Gastroesophageal sphincter (tissue), 4 donors: ENCODE measurements at regions not wholly inside any gene's neighbourhood (a gene's known extent, or its start where the extent isn't known, plus 50 kb on each side); places are given as distances from the start of the nearest gene placed in this dataset.

Experiments
- ATAC-seq: fragments of 150-250 bp; one replicate; pipeline ENCODE4 v1.9.1; 2016; ENCODE audit warnings: mild to moderate bottlenecking, moderate library complexity
- H3K27ac ChIP-seq, 4 donors: fragments of 200-600 bp; sonication (generic) in 3 of 4; 1 replicate in 3 of 4; 2 replicates in 1 of 4; pipeline ENCODE4 v1.5.1; 2016 to 2019
- H3K27me3 ChIP-seq: fragments of 200-600 bp; sonication (generic); one replicate; pipeline ENCODE4 v1.5.1; 2019
- H3K36me3 ChIP-seq, 2 donors: fragments of 200-600 bp; sonication (generic); one replicate each; pipeline ENCODE4 v1.5.1; 2019; ENCODE audit warnings: control low read depth in 1 of 2
- H3K4me1 ChIP-seq, 3 donors: fragments of 200-600 bp; sonication (generic); 1 replicate in 2 of 3; 2 replicates in 1 of 3; pipeline ENCODE4 v1.5.1; 2016 to 2019; ENCODE audit warnings: control low read depth in 2 of 3
- H3K4me3 ChIP-seq, 2 donors: fragments of 200-600 bp; sonication (generic); one replicate each; pipeline ENCODE4 v1.5.1; 2019; ENCODE audit warnings: mild to moderate bottlenecking in 1 of 2, moderate library complexity in 1 of 2
- H3K9me3 ChIP-seq, 3 donors: fragments of 200-600 bp; sonication (generic); one replicate each; pipeline ENCODE4 v1.5.1; 2017 to 2019; ENCODE audit warnings: control low read depth in 2 of 3
- CTCF ChIP-seq, 4 experiments: fragments of 200-600 bp in 2 of 4; fragments of 450-650 bp in 2 of 4; sonication (generic) in 1 of 4; IDR thresholded peaks; one replicate each; pipeline ENCODE4 v1.5.1; 2017 to 2019; ENCODE audit warnings: antibody characterized with exemption in 4 of 4, mild to moderate bottlenecking in 2 of 4, moderate library complexity in 2 of 4
- EP300 ChIP-seq: sonication (generic); formaldehyde crosslinking; IDR thresholded peaks from one replicate; pipeline ENCODE4 v1.6.1; 2017; ENCODE audit warnings: antibody characterized with exemption, mild to moderate bottlenecking
- POLR2A ChIP-seq, 2 donors: fragments of 450-650 bp; IDR thresholded peaks; one replicate each; pipeline ENCODE4 v1.6.1; 2017; ENCODE audit warnings: antibody characterized with exemption in 2 of 2, mild to moderate bottlenecking in 2 of 2, moderate library complexity in 1 of 2
- POLR2AphosphoS5 ChIP-seq: sonication (generic); formaldehyde crosslinking; IDR thresholded peaks from one replicate; pipeline ENCODE4 v1.6.1; 2017; ENCODE audit warnings: antibody characterized with exemption
- WGBS, 2 donors: methylation state at CpG; one replicate each; pipeline ENCODE4 v1.1.5; 2018; ENCODE audit warnings: low coverage in 1 of 2; 5-methylcytosine and 5-hydroxymethylcytosine counted together

- Histone ChIP-seq H3K4me1 (no peaks in the 10 kb centered on the region), H3K9me3 (peaks cover 0 to 4% (median 0%) of the 10 kb centered on the region in 3 donors), H3K4me3 (no peak overlapping the region), H3K36me3 (no peaks in the 10 kb centered on the region), H3K27me3 (no peaks in the 10 kb centered on the region), H3K27ac (no peak overlapping the region)
- no peak for ATAC-seq
- TF ChIP-seq POLR2AphosphoS5 (no peak), CTCF (IDR thresholded peaks at IDR 0.05) (no peak), EP300 (no peak), POLR2A (IDR thresholded peaks at IDR 0.05) (no peak)
These were observed 86.9 kb upstream of the CPM start for GRCh38 chr12:69019910-69020309.

- H3K36me3 ChIP-seq, result no peaks in the 10 kb centered on the region
- no peak for ATAC-seq
- H3K27me3 ChIP-seq, result no peaks in the 10 kb centered on the region
- H3K9me3 ChIP-seq, result peaks cover 0 to 4% (median 0%) of the 10 kb centered on the region in 3 donors
- TF ChIP-seq EP300, result no peak
- WGBS, 2 donors, result 95 to 100% methylated on average over 1 to 4 of the region's 4 CpGs
- no peaks in the 10 kb centered on the region for H3K4me1 ChIP-seq
- H3K4me3 ChIP-seq, result no peak overlapping the region
- H3K27ac ChIP-seq, result no peak overlapping the region
These were observed 89.7 kb upstream of the CPM start for GRCh38 chr12:69022674-69023073.

GRCh38 chr12:69023840-69024239, 90.9 kb upstream of the CPM start:
- TF ChIP-seq POLR2A (IDR thresholded peaks at IDR 0.05) (no peak), CTCF (IDR thresholded peaks at IDR 0.05) (no peak), POLR2AphosphoS5 (no peak), EP300 (no peak)
- Histone ChIP-seq H3K4me3 (no peak overlapping the region), H3K9me3 (peaks cover 0 to 4% (median 0%) of the 10 kb centered on the region in 3 donors), H3K27me3 (no peaks in the 10 kb centered on the region), H3K36me3 (no peaks in the 10 kb centered on the region), H3K27ac (no peak overlapping the region), H3K4me1 (no peaks in the 10 kb centered on the region)
- 82 to 84% methylated on average over 5 of the region's 5 CpGs for WGBS, 2 donors
- ATAC-seq, result no peak

GRCh38 chr12:69024413-69024812, 91.4 kb upstream of the CPM start:
- H3K27ac ChIP-seq, result no peak overlapping the region
- H3K9me3 ChIP-seq, result peaks cover 0 to 4% (median 0%) of the 10 kb centered on the region in 3 donors
- 70 to 90% methylated on average over 7 of the region's 7 CpGs for WGBS, 2 donors
- H3K36me3 ChIP-seq, result no peaks in the 10 kb centered on the region
- no peak for TF ChIP-seq EP300
- no peak for TF ChIP-seq CTCF (IDR thresholded peaks at IDR 0.05)
- TF ChIP-seq POLR2AphosphoS5, result no peak
- no peak for TF ChIP-seq POLR2A (IDR thresholded peaks at IDR 0.05)
- H3K27me3 ChIP-seq, result no peaks in the 10 kb centered on the region
- ATAC-seq, result no peak
- no peaks in the 10 kb centered on the region for H3K4me1 ChIP-seq
- H3K4me3 ChIP-seq, result no peak overlapping the region

GRCh38 chr12:69024907-69025306, 91.9 kb upstream of the CPM start:
- no peak for TF ChIP-seq EP300
- TF ChIP-seq POLR2A (IDR thresholded peaks at IDR 0.05), result no peak
- no peak for TF ChIP-seq POLR2AphosphoS5
- TF ChIP-seq CTCF (IDR thresholded peaks at IDR 0.05), result no peak
- Histone ChIP-seq H3K36me3 (no peaks in the 10 kb centered on the region), H3K4me1 (no peaks in the 10 kb centered on the region), H3K9me3 (peaks cover 0 to 4% (median 0%) of the 10 kb centered on the region in 3 donors), H3K27me3 (no peaks in the 10 kb centered on the region), H3K4me3 (no peak overlapping the region), H3K27ac (no peak overlapping the region)
- WGBS, 2 donors, result 46 to 65% methylated on average over 3 to 4 of the region's 4 CpGs
- no peak for ATAC-seq

GRCh38 chr12:69026336-69026735, 93.4 kb upstream of the CPM start:
- 100% methylated on average over 1 of the region's 1 CpG; no CpG with 5 or more reads in 1 of the 2 donors for WGBS, 2 donors
- Histone ChIP-seq H3K27me3 (no peaks in the 10 kb centered on the region), H3K4me1 (no peaks in the 10 kb centered on the region), H3K4me3 (no peak overlapping the region), H3K27ac (no peak overlapping the region), H3K36me3 (no peaks in the 10 kb centered on the region), H3K9me3 (no peaks in the 10 kb centered on the region)
- no peak for TF ChIP-seq CTCF (IDR thresholded peaks at IDR 0.05)
- TF ChIP-seq POLR2A (IDR thresholded peaks at IDR 0.05), result no peak
- TF ChIP-seq POLR2AphosphoS5, result no peak
- no peak for TF ChIP-seq EP300
- ATAC-seq, result no peak
